ENCODE measurements at regions not wholly inside any gene's neighbourhood (a gene's known extent, or its start where the extent isn't known, plus 50 kb on each side); places are given as distances from the start of the nearest gene placed in this dataset.

- TF ChIP-seq CTCF (IDR thresholded peaks at IDR 0.05) (no peak), POLR2A (IDR thresholded peaks at IDR 0.05) (no peak)
Measured at GRCh38 chr13:18946738-18947137, 234.9 kb downstream of the TUBA3C start.
